NCI-H1694 (cell line): ENCODE measurements at regions not wholly inside any gene's neighbourhood (a gene's known extent, or its start where the extent isn't known, plus 50 kb on each side); places are given as distances from the start of the nearest gene placed in this dataset.

ENCODE experiments used
- DNase-seq: peaks from one replicate; lab custom pipeline; 2025; lab: John Stamatoyannopoulos, UW

DNA sequence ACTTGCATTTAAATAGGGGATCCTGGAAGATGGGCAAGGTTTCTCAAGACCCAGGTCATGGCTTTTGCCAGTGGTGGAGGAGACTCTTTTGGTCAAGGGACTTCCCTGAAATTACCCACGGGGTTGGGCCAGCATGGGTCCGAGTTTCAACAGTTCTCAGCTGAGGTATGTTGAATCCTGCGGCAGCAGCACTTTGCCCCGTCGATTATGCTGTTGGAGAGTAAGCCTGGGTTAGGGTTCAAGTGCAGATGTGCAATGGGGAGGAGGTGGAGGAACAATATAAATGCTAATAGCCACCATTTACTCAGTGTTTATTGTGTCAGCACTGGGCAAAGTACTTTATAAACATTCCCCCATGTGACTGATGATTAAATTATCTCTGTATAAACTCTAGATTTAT lies 96.0 kb upstream of the GATA6 start:
- no peak for DNase-seq

DNA sequence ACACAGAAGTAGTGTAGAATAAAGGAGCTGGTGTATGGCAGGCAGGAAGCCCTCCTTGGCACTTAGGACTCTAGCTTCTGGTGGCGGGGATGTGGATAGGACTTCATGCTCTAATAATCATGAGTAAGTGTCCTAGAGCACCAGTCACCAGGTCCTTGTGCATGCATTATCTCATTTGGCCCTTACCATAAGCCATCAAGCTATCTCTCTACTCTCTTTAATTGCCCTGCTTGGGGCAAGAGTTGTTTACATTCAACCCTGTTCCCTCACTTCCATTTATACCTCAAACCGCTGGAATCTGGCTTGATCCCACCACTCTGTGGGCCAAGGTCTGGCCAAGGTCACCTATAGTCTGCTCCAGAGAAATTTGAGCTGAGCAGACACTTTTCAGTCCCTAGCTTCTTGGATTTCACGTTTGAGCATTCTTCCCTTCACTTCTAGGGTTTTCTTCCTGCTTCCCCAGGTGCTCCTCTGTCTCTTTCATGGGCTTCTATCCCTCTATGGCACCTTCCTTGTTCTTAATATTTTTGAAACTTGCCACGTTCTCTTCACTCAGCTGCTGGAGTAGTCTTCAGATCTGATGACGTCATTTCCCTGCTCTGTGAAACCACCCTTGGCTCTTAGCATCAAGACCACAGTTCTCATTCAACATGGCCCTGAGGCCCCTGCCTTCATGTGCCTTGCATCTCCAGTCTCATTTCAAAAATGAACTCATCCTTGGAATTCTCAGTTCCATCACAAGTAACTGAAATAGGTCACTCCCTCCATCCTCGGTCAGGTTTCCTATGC lies 94.9 kb upstream of the GATA6 start:
- no peak for DNase-seq

DNA sequence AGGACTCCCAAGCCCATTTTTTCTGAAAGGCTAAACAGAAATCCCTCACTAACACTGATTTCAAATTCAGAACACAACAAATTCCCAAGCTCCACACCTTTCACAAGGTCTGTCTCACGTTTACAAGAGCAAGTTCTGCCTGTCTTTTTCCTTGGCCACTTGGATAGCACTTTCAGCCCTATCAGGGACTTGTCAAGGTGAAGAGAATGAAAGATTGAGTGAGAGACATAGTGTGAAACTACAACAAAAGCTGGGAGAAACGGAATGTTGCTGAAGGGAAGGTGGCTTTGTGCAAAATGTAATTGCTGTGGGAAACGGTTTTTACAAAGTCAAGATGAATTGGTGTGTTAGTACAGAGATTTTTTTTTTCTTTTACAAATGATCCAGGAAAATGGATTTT lies 89.4 kb upstream of the GATA6 start:
- DNase-seq, result no peak

DNA sequence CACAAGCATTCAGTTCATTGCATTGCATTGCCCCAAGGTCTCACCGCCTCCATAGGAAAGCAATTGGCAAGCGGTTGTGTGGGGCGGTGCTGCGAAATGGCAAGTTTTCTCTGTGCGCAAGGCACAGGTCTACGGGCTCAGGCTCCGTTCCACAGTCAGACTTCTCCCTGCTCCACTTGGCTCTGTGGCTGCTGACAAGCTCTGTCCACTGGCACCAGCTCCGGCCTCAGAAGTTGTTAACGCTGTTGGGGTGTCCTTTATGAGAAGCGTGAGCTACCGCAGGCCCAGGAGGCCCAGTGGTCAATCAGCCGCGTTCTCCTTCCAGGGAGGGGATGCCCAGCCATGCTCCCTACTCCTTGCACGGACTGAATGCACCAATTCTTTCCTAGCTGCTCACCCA lies 87.0 kb upstream of the GATA6 start:
- DNase-seq, result no peak

DNA sequence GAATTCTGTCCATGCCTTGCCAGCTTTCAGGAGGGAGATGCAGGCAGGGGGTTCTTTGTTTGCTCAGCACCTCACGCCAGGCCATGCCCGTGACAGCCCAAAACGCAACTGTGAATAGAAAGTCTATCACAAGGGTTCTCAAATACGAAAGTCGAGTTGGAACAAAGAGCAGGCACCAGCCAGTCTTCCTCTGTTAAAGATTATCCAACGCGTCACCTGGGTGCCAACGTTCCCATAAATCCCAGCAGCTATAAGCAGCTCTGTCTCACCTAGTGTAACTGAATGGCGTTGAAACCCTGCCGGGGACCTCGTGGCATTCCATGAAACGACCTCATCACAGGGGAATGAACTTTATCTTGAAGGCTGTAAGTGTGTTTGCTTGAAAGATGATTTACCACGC lies 84.8 kb upstream of the GATA6 start:
- DNase-seq, result no peak

DNA sequence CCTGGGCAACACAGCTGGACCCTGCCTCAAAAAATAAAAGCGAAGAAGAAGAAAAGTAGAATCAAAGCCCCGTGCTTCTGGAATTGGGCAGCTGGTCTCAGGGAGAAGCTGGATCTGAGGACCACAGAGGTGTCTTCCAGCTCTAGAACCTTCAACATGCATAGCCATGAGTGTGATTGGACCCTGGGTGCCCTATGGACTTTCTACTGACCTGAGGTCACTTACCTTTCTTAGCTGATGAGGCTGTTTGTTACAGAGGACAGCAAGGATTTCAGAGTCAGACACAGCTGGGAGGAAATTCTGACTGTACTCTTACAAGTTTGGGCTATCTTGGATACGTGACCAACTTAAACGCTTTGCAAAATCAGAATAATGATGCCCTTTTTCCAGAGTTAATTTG lies 82.4 kb upstream of the GATA6 start:
- no peak for DNase-seq

DNA sequence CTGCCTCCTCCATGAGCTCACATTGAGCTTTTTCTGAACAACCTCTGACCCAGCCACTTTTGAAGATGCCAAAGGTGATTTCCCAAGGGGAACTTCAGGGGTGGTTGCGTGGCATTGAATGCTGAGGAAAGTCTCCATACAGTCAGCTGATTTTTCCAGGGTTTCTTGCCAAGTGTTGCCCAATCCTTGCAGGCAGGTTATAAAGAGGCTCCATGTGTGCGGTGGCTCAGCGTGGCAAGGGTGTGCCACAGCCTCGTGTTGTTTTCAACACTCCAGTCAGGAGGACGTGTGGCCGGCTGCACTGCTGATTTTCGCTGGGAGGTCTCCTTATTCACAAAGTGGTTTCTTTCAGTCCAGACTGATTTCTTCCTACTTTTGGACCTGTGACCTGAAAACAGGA lies 81.4 kb upstream of the GATA6 start:
- no peak for DNase-seq

DNA sequence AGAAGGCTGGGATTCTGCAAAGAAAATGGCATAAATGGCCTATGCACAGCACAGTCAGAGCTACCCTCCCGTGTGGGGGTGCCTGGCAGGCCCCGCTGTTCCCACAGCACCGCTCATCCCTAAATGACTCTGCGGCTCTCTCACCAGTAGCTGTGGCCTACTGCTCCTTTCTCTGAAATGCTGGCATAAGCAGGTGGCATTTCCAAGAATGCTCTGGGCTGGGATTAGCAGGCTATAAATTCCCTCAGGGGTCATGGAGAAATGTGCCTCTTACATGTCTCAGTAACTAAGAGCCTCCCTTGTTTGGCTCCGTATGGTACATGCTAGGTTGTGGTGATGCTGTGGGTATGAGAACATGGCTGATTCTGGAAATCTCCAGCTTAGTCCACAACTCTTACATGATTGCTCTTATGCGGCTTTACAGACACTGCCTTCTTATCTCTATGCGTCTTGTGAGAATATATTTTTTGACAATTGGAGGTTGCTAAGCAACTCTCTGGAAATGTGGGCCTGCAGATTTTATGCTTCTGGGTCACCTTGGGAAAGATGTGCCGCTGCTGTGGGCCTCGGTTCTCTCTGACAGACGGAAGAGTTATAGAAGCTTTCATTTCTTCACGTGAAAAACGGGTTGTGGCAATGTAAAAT lies 80.3 kb upstream of the GATA6 start:
- DNase-seq, result no peak

DNA sequence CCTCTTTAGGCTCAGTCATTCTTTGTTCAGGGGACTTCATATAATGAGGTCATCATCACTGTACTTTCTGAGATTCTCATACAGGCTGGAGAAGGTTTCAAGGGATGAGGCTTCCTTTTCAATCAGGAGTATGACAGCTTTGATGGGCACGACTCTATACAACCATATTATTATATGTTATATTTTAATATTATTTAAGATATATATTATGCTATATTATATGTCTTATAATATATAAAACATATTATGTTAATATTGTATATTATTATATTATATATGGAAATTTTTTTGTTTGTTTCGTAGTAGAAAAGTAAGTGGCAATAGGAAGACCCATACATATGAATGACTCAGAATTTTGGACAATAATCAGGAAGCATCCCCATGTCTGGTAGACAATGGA lies 78.0 kb upstream of the GATA6 start:
- no peak for DNase-seq

DNA sequence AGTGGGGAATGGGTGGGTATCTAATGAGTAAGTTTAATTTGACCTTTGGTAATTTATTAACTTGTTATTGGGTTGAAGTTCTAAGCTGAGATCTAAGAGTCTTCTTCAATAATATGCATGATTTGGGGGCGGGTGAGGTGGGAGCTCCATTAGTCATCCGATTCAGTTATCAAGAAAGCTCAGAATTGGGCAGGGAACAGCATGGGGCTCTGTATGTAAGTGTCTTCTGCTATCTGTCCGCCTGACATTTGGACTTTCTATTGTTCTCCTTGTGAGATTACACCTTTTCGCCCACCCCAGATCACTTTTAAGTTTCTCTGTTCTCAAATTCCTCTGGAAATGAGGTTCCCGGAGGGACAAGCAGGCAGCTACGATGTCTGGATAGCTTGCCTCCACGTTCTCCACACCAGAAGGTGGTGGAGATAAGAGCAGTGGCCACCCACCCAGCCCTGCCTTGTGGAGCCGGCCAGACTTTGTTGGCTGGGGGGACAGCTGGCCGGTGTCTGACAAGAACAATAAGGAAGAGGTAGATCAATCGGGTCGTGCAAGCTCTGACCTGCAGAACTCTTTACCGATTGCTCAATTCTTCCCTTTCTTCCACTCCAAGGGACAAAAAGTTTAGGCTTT lies 75.5 kb upstream of the GATA6 start:
- DNase-seq, result no peak

DNA sequence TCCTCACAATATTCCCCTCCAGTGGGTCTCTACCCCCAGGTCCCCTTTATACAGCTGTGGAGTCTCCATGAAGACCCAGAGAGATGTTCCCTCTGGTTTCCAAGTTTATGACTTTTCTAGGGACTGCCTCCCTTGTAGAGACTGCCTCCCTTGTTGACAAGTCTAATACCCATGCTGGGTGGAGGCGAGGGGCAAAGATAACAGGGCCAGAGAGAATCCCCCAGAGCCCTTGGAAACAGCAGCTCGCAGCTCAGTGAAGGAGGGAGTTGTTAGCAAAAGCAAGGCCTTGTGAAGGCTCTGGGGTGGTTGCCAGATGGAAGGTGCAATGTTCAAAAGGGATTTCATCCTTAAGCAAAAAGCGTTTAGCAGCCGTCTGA lies 75.0 kb upstream of the GATA6 start:
- no peak for DNase-seq

DNA sequence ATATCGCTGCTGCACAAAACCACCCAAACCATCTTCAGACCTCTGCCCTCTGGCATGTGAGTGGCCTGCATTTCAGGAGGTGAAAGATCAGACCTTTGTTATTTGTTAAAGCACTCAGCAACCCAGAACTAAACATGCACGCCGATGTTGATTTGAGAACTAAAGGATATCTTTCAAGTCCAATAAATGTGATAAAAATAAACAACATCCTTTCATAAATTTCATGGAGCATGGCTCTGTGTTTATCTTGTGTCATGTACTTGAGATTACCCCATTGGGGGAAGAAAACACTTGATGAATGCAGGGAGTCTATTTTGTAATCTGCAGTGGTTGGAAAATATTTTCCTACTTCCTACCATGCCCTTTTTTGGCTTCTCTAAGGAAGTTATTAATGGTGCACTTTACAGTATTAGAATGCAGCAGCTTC lies 70.8 kb upstream of the GATA6 start:
- DNase-seq, result no peak

DNA sequence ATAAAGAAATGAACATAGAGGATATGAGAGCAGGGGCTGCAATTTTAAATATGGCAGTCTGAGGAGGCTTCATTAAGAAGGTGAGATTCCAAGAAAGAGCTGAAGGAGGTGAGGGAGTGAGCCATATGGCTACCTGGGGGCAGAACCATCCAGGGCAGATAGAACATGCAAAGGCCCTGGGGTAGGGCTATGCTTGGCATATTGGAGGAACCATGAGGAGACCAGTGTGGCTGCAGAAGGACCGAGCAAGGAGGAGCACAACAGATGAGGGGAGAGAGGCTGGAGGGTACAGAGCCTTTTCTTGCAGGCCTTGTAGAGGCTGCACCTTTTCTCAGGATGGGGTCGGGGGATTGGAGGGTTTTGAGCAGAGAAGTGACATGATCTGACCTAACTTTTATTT lies 69.5 kb upstream of the GATA6 start:
- no peak for DNase-seq

DNA sequence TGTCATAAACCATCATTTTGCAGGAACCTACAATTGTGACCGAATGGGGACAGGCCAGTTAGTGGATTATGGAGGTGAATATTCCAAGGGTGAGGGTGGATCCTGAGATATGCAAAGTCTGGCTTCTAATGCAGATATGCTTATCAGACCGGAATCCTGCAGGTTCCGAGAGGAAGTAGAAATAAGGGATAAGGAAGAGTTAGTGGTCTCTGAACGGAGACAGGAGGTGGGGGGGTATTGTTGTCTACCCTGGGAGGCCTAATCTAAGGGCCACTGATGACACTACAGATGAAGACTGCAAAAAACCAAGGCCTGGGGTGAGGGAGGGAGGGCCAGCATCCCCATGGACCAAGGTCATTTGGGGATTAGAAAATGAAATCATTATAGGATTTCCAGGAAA lies 67.7 kb upstream of the GATA6 start:
- DNase-seq, result no peak

DNA sequence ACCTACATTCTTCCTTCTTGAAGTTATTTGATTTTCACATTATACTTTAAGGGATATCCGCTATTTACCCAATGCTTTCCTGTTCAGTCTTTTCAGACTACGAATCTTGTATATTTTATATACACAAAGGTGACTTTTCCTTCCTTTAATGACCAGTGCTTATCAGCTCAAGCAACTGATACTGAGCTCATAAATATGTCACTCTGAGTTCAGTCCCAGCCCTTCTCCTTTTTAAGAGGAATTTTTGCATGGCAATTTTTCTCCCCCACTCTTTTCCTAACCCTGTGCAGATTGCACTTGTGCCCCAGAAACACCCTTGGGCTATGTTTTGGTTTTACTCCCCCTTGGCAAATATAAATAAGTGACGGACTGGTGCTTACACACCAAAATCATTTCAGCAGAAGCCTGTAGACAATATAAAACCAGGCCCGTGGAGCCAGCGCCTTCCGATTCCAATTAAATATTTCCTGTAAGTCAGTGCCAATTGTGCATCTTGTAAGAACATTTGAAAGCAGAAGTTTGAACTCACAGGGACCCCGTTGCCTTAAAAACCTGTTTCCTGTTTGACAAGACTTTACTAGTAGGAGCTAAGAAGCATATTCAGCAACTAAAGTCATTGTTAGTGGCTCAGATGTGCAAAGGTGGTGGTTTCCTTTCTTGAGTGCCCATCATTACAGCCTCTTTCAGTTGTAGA lies 66.3 kb upstream of the GATA6 start:
- no peak for DNase-seq

DNA sequence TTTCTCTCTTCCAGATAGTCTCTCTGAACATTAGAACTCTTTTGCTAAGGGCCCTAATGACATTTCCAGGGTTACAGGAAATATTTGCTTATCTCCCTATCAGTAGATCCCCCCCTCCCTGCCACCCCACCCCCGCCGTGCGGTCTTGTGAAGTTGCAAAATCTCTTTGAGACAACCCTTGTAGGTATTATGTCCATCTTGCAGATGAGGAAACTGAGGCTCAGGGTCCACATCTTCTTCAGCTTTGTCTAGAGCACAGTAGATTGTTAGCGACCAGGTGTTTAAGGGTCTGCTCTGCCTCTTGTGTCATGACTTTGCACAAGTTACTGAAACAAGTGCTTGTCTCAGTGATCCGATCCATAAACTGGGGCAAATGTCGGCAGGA lies 65.8 kb upstream of the GATA6 start:
- DNase-seq, result no peak

DNA sequence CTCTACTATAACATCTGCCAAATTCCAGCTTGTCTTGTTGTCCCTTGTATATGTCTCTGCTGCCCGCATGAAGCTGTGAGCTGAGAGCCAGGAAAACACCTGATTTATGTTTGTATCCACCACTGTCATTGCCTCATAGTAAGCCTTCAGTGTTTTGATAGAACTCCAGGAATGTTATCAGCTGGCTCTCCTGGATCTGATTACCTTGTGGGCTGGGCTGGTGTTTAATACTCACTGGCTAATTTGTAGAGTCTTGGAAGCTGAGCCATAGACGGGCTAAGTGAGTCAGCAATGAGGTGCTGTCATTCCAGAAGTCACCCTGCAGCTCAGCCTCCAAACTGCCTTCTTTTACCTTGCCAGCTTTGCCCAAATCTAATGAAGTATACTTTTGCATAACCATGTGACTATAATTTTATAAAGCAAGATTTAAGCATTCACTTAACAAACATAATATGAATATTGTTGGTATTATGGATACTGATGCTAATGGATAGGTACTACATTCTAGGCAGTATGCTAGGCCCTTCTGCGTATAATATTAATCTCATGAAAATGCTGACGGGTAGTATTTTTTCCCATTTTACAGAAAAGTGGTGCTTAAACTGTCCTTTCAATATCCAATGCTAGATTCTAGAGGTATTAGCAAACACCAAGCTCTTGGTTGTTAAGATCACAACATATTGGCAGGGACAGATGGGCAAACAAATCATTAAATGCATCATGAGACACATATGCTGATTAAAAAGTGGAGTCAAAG lies 62.7 kb upstream of the GATA6 start:
- DNase-seq, result peak; percentile 59

DNA sequence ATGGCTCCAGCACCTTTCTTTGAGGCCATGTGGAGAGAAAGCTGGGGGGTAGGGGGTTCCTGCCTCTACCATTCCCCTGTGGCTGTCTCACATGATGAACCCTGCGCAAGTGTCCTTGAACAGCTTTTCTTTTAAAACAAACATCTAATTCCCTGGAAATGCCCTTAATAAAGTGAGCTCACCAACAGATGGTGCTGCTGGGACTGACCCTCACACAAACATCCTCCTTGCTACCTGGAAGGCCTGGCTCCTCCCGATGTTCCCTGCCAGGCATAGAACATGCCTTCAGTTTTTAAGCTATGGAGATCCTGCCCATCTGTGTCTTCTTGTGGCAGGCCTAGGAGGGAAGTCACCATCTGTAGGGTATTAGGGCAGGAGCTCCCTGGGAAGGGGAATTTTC lies 60.7 kb upstream of the GATA6 start:
- DNase-seq, result no peak

DNA sequence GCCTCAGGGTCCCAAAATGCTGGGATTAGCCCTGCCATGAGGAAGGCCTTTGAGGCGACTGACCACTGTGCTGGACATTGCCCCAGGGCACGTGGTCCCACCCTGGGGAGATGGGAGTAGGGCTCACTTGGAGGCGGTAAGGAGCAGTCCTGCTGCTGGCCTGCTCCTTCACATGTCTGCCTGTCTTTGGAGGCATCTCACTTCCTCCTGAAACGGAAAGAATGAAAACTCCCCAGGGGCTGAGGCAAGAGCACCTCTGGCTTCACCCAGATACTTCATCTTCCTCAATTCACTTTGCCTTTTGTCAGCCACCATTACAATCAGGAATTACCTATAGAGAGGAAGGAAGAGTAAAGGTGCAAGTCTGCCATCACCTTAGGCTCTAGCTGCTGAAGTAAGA lies 59.9 kb upstream of the GATA6 start:
- DNase-seq, result no peak

DNA sequence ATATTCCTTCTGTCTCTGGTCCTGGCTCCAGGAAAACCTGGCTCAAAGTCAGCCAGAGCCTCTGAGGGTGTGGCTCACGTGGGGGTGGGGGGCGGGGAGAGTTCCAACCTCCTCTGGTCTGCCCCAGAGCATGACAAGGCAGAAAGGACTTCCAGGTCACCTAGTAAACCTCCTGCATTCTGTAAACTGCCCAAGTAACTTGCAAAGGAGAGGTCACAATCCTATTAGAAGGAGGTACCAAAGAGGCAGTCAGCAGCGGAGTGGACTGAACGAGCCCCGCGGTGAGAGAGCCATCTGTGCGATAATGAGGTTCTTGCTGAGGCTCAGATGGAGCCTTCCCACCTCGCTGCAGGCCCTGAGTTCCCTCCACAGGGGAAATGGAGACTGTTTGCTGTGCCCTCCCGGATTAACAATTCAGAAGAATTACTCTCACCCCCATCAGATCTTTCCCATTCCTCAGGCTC lies 58.9 kb upstream of the GATA6 start:
- peak; percentile 9 for DNase-seq

DNA sequence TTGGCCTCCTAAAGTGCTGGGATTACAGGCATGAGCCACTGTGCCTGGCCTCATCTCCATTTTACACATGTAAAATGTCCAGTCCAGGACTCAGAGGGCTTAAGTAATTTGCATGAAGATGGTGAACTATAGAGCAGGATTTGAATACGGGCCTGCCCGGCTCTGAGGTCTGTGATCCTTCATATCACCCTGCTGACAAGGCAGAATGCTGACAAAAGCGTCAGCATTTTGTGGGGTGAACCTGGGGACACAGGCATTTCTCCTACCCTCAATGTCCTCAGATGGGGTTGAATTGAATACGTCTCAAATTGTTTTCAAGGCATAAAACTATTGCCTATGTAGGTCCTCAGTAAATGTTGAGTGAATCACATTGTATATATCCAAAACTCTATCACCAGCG lies 57.2 kb upstream of the GATA6 start:
- DNase-seq, result no peak
